SK-N-SH treated with all-trans-retinoic acid at 6 μM for 48 hours (cell line): ENCODE measurements at regions not wholly inside any gene's neighbourhood (a gene's known extent, or its start where the extent isn't known, plus 50 kb on each side); places are given as distances from the start of the nearest gene placed in this dataset.
A peak's percentile ranks its signal among the peaks of the same experiment; 100 is the strongest.

ENCODE experiments used
- ATAC-seq: fragments of 200-7000 bp; cut with Tn5 transposase; 3 replicates; pipeline ENCODE4 v1.9.1; 2020; ENCODE audit warnings: mild to moderate bottlenecking, moderate library complexity
- ARNTL ChIP-seq: fragments of 450-650 bp; formaldehyde crosslinking; IDR thresholded peaks from 2 replicates; pipeline ENCODE4 v1.5.0; 2020; ENCODE audit warnings: low read depth, mild to moderate bottlenecking, moderate library complexity, borderline replicate concordance
- BACH2 ChIP-seq: fragments of 250-450 bp; sonication (Bioruptor Pico); IDR thresholded peaks from 2 replicates; pipeline ENCODE4 v1.9.0; 2021; ENCODE audit warnings: mild to moderate bottlenecking, borderline replicate concordance
- CREB5 ChIP-seq: fragments of 250-450 bp; sonication (Bioruptor Pico); IDR thresholded peaks from 2 replicates; pipeline ENCODE4 v1.5.1; 2020; ENCODE audit warnings: low read depth, mild to moderate bottlenecking, moderate library complexity
- CSDC2 ChIP-seq: fragments of 250-450 bp; sonication (Bioruptor Pico); IDR thresholded peaks from 2 replicates; pipeline ENCODE4 v1.5.0; 2020; ENCODE audit warnings: mild to moderate bottlenecking, moderate library complexity
- CSRNP3 ChIP-seq: fragments of 250-450 bp; sonication (Bioruptor Pico); IDR thresholded peaks from 2 replicates; pipeline ENCODE4 v1.5.1; 2021; ENCODE audit warnings: mild to moderate bottlenecking, moderate library complexity
- ESRRG ChIP-seq: fragments of 250-450 bp; sonication (Bioruptor Pico); IDR thresholded peaks from 2 replicates; pipeline ENCODE4 v1.6.1; 2021; ENCODE audit warnings: mild to moderate bottlenecking
- GLIS3 ChIP-seq: fragments of 250-450 bp; sonication (Bioruptor Pico); IDR thresholded peaks from 2 replicates; pipeline ENCODE4 v1.5.0; 2020; ENCODE audit warnings: mild to moderate bottlenecking, moderate library complexity
- ISL1 ChIP-seq: fragments of 250-450 bp; sonication (Bioruptor Pico); IDR thresholded peaks from 2 replicates; pipeline ENCODE4 v2.1.2; 2022; ENCODE audit warnings: mild to moderate bottlenecking, moderate library complexity
- OSR1 ChIP-seq: fragments of 250-450 bp; sonication (Bioruptor Pico); IDR thresholded peaks from 2 replicates; pipeline ENCODE4 v1.8.0; 2022; ENCODE audit warnings: moderate library complexity, mild to moderate bottlenecking, inconsistent platforms
- PATZ1 ChIP-seq: fragments of 250-450 bp; sonication (Bioruptor Pico); IDR thresholded peaks from 2 replicates; pipeline ENCODE4 v1.8.0; 2020; ENCODE audit warnings: mild to moderate bottlenecking, moderate library complexity, borderline replicate concordance
- POU6F1 ChIP-seq: fragments of 250-450 bp; sonication (Bioruptor Pico); IDR thresholded peaks from 2 replicates; pipeline ENCODE4 v1.8.0; 2021; ENCODE audit warnings: low read depth, mild to moderate bottlenecking, moderate library complexity, borderline replicate concordance
- PPARA ChIP-seq: fragments of 250-450 bp; sonication (Bioruptor Pico); IDR thresholded peaks from 2 replicates; pipeline ENCODE4 v1.5.0; 2020; ENCODE audit warnings: mild to moderate bottlenecking, borderline replicate concordance
- RARB ChIP-seq: fragments of 250-450 bp; sonication (Bioruptor Pico); IDR thresholded peaks from 2 replicates; pipeline ENCODE4 v1.8.0; 2021; ENCODE audit warnings: mild to moderate bottlenecking, moderate library complexity
- SNAI2 ChIP-seq: fragments of 250-450 bp; sonication (Bioruptor Pico); IDR thresholded peaks from 2 replicates; pipeline ENCODE4 v1.5.0; 2020; ENCODE audit warnings: mild to moderate bottlenecking, moderate library complexity
- TSHZ2 ChIP-seq: fragments of 250-450 bp; sonication (Bioruptor Pico); IDR thresholded peaks from 2 replicates; pipeline ENCODE4 v1.5.0; 2020; ENCODE audit warnings: mild to moderate bottlenecking, moderate library complexity
- ZC3H10 ChIP-seq: fragments of 250-450 bp; sonication (Bioruptor Pico); IDR thresholded peaks from 2 replicates; pipeline ENCODE4 v1.5.1; 2021; ENCODE audit warnings: mild to moderate bottlenecking, moderate library complexity
- ZFP3 ChIP-seq: fragments of 250-450 bp; sonication (Bioruptor Pico); IDR thresholded peaks from 2 replicates; pipeline ENCODE4 v1.5.0; 2020; ENCODE audit warnings: mild to moderate bottlenecking, moderate library complexity
- ZNF565 ChIP-seq: fragments of 450-650 bp; formaldehyde crosslinking; conservative IDR thresholded peaks from 2 replicates; pipeline ENCODE4 v1.5.0; 2020; ENCODE audit warnings: low read depth, mild to moderate bottlenecking, moderate library complexity
- ZNF70 ChIP-seq: fragments of 450-650 bp; formaldehyde crosslinking; IDR thresholded peaks from 2 replicates; pipeline ENCODE4 v1.5.0; 2020; ENCODE audit warnings: mild to moderate bottlenecking, moderate library complexity
- ZNF8 ChIP-seq: fragments of 450-650 bp; formaldehyde crosslinking; IDR thresholded peaks from 2 replicates; pipeline ENCODE4 v1.5.0; 2020; ENCODE audit warnings: mild to moderate bottlenecking, moderate library complexity

- ATAC-seq: peak; percentile 58
- TF ChIP-seq ZNF565 (CRISPR knock-in tag) (no peak), ZC3H10 (CRISPR knock-in tag) (no peak), PATZ1 (CRISPR knock-in tag) (no peak), ISL1 (CRISPR knock-in tag) (no peak), RARB (no peak), ARNTL (CRISPR knock-in tag) (no peak)
Observed at GRCh38 chr11:109037856-109038780, 373.2 kb downstream of the DDX10 start.

- ATAC-seq: no peak
- TF ChIP-seq ISL1 (CRISPR knock-in tag) (no peak), SNAI2 (no peak), CREB5 (CRISPR knock-in tag) (no peak), ARNTL (CRISPR knock-in tag) (no peak), ZFP3 (CRISPR knock-in tag) (no peak), ZNF70 (CRISPR knock-in tag) (no peak), ZC3H10 (CRISPR knock-in tag) (no peak), ESRRG (CRISPR knock-in tag) (no peak), OSR1 (CRISPR knock-in tag) (no peak), CSRNP3 (CRISPR knock-in tag) (no peak), CSDC2 (CRISPR knock-in tag) (no peak), PPARA (CRISPR knock-in tag) (no peak), POU6F1 (CRISPR knock-in tag) (no peak), PATZ1 (CRISPR knock-in tag) (no peak), ZNF8 (CRISPR knock-in tag) (no peak), TSHZ2 (CRISPR knock-in tag) (no peak), RARB (no peak), ZNF565 (CRISPR knock-in tag) (no peak), BACH2 (CRISPR knock-in tag) (no peak), GLIS3 (CRISPR knock-in tag) (no peak)
Observed at GRCh38 chr11:109039611-109040010, 374.7 kb downstream of the DDX10 start.
